ENCODE measurements at regions not wholly inside any gene's neighbourhood (a gene's known extent, or its start where the extent isn't known, plus 50 kb on each side); places are given as distances from the start of the nearest gene placed in this dataset.

- no peak for TF ChIP-seq CTCF (IDR thresholded peaks at IDR 0.05)
- no peak for TF ChIP-seq POLR2A (IDR thresholded peaks at IDR 0.05)
These were observed 290.3 kb upstream of the SGCD start for GRCh38 chr5:156036640-156037039.
